Kidney epithelial cell (primary cell): ENCODE measurements at regions not wholly inside any gene's neighbourhood (a gene's known extent, or its start where the extent isn't known, plus 50 kb on each side); places are given as distances from the start of the nearest gene placed in this dataset.
A peak's percentile ranks its signal among the peaks of the same experiment; 100 is the strongest.

Experiments
- DNase-seq: peaks from one replicate; pipeline ENCODE4 v3.0.0-alpha.2; 2010; ENCODE audit warnings: low read depth
- H3K27me3 ChIP-seq: 2 replicates; pipeline ENCODE4 v1.6.0; 2011; ENCODE audit warnings: low read length; ENCODE audit not compliant: control insufficient read depth, insufficient read depth
- H3K36me3 ChIP-seq: 2 replicates; pipeline ENCODE4 v1.5.1; 2011; ENCODE audit warnings: low read length; ENCODE audit not compliant: control insufficient read depth, insufficient read depth
- H3K4me3 ChIP-seq: 2 replicates; pipeline ENCODE4 v1.5.1; 2011; ENCODE audit warnings: low read depth, mild to moderate bottlenecking, control low read depth, low read length
- TF ChIP-seq, protein P1 (sequence below): IDR thresholded peaks from 2 replicates; pipeline ENCODE4 v1.5.1; 2011; ENCODE audit warnings: mild to moderate bottlenecking, moderate library complexity, low read length, control low read depth, inconsistent platforms; ENCODE audit not compliant: insufficient read depth, poor library complexity, severe bottlenecking

DNA sequence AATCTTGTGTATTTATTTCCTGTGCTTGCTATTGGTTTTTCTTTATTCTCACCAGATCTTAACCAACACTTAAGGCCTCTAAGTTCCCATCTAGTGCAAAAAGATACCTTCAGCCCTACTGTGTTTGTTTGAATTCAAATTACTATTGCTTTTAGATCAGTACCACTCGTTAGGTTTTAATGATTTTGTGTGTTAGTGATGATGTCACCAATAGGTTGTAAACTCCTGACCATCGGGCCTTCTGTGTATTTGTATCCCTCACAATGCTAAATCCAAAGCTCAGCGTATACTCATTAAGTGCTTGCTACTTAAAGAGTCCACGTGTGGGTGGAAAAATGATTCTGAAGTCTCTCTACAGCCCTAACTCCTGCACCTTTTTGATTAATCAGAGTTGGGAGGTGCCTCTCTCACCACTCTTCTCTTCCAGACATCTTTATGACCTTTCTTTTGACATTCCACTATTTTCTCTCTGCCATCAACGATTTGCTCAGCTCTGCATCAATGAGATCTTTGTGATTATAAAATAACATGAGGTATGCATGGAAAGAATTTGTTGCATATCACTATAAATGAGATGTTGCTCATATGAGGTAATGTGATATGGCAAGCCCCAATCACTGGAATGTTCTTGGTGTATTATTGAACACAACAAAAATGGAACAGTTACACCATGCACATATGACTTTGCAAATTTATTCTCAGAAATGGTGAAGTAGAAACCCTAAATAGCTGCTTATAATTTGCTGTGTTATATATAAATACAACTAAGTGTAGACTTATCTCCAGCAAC lies 55.1 kb upstream of the LAMA2 start:
- Histone ChIP-seq H3K27me3 (no peaks in the 10 kb centered on the region), H3K4me3 (no peak overlapping the region), H3K36me3 (no peaks in the 10 kb centered on the region)
- DNase-seq, result no peak
- TF ChIP-seq, protein P1, sequence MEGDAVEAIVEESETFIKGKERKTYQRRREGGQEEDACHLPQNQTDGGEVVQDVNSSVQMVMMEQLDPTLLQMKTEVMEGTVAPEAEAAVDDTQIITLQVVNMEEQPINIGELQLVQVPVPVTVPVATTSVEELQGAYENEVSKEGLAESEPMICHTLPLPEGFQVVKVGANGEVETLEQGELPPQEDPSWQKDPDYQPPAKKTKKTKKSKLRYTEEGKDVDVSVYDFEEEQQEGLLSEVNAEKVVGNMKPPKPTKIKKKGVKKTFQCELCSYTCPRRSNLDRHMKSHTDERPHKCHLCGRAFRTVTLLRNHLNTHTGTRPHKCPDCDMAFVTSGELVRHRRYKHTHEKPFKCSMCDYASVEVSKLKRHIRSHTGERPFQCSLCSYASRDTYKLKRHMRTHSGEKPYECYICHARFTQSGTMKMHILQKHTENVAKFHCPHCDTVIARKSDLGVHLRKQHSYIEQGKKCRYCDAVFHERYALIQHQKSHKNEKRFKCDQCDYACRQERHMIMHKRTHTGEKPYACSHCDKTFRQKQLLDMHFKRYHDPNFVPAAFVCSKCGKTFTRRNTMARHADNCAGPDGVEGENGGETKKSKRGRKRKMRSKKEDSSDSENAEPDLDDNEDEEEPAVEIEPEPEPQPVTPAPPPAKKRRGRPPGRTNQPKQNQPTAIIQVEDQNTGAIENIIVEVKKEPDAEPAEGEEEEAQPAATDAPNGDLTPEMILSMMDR, result no peak

DNA sequence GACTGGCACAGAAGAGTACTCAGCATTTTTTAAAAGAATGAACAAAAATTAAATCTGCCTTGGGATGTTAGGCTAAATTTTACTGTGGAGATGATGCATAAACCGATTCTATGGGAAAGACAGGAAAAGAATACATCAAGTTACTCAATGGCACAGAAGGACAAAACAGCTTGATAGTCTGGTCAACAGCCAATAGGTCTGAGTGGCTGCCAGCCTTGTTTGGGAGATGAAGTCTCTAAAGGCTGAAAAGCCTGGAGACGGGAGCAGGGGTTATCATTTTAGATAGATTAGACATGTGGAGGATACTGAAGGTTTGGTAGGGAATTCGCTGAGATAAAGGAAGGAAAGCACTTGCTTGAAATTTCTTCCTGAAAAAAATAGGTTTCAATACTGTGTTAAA lies 56.3 kb upstream of the LAMA2 start:
- Histone ChIP-seq H3K27me3 (no peaks in the 10 kb centered on the region), H3K36me3 (no peaks in the 10 kb centered on the region), H3K4me3 (no peak overlapping the region)
- TF ChIP-seq, protein P1, result no peak
- DNase-seq, result no peak

DNA sequence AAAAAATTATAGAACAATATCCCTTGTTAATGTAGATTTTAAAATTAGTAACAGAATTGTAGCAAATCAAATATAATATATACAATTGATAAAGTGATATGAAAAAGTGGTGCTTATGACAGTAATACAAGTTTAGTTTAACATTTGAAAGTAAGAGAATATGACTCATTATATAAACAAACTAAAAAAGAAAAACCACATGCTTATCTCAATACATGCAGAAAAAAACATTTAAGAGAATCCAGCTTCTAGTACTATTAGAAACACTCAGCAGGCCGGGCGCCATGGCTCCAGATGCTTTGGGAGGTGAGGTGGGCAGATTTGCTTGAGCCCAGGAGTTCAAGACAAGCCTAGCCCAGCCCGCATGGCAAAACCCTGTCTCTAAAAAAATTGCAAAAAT lies 60.7 kb upstream of the LAMA2 start:
- H3K27me3 ChIP-seq, result no peaks in the 10 kb centered on the region
- TF ChIP-seq, protein P1, result no peak

DNA sequence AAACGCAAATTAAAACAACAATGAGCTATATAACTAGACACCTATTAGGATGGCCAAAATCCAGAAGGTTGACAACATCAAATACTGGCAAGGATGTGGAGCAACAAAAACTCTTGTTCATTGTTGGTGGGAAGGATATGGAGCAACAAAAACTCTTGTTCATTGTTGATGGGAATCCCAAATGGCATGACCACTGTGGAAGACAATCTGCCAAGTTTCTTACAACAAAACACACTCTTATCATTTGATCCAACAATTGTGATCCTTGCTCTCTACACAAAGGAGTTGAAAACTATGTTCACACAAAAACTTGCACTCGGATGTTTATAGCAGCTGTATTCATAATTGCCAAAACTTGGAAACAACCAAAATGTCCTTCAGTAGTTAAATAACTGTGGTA lies 61.8 kb upstream of the LAMA2 start:
- no peaks in the 10 kb centered on the region for H3K27me3 ChIP-seq
- TF ChIP-seq, protein P1, result no peak

More for the DNA sequence above, 60.7 kb upstream of the LAMA2 start:
- DNase-seq, result no peak
- Histone ChIP-seq H3K4me3 (no peak overlapping the region), H3K36me3 (no peaks in the 10 kb centered on the region)

DNA sequence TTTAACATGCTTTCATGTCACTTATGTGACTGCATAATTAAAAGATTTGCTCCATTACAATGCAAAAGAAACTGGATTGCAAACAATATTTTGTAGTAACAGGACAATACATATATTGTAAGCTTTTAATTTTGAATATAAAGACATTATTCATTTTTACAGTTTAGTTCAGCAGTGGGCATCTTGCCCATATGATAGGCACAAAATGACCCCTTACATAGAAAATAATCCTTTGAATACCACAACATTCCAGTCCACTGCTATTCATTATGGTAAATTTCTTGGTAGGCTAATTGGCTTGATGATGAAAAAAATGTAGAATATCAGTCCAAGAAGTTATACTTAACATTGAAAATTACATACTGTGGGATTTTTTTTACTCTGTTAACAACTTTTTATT lies 74.1 kb upstream of the LAMA2 start:
- TF ChIP-seq, protein P1, result no peak
- DNase-seq, result no peak
- H3K4me3 ChIP-seq, result no peak overlapping the region
- H3K36me3 ChIP-seq, result no peaks in the 10 kb centered on the region
- H3K27me3 ChIP-seq, result no peaks in the 10 kb centered on the region

More for the DNA sequence above, 61.8 kb upstream of the LAMA2 start:
- no peaks in the 10 kb centered on the region for H3K36me3 ChIP-seq
- no peak overlapping the region for H3K4me3 ChIP-seq
- DNase-seq, result no peak

DNA sequence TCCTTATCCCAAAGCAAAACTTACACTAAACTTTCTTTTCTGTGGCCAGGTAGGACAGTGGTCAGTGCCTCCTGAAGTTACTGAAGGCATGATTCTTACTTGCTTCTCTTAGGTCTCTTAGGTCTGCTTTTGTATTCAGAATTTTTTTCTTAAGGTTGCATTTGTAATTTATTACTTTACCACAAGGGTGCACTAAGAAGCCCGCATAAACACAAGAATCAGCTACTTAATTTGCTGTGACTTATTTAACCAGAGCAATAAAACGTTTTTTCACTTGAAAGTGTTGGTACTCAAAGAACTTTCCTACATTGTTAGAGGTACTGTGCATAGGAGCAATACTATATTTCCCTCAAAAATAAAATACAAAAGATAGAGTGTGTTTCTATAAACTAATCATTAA lies 75.4 kb upstream of the LAMA2 start:
- TF ChIP-seq, protein P1, result peak; percentile 55
- Histone ChIP-seq H3K27me3 (no peaks in the 10 kb centered on the region), H3K4me3 (no peak overlapping the region), H3K36me3 (no peaks in the 10 kb centered on the region)
- peak; percentile 21 for DNase-seq
